CD14-positive monocyte (primary cell): ENCODE measurements at regions not wholly inside any gene's neighbourhood (a gene's known extent, or its start where the extent isn't known, plus 50 kb on each side); places are given as distances from the start of the nearest gene placed in this dataset.

Experiments
- DNase-seq, 3 donors: peaks; one replicate each; pipeline ENCODE4 v3.0.0-alpha.2; 2011 to 2022
- H2AFZ ChIP-seq: 2 replicates; pipeline ENCODE4 v1.6.0; 2012; ENCODE audit warnings: mild to moderate bottlenecking, low read depth, low read length, inconsistent platforms; ENCODE audit not compliant: insufficient read depth, poor library complexity, severe bottlenecking
- H3K27ac ChIP-seq, 2 donors: 1 replicate in 1 of 2; 2 replicates in 1 of 2; pipeline ENCODE4 v1.5.1; 2012 to 2013; ENCODE audit warnings: low read length in 2 of 2, control low read depth in 1 of 2, inconsistent platforms in 1 of 2, low read depth in 1 of 2, mild to moderate bottlenecking in 1 of 2
- H3K27me3 ChIP-seq, 2 donors: one replicate each; pipeline versions ENCODE4 v1.6.0 to v1.6.1; 2011 to 2013; ENCODE audit warnings: low read length in 2 of 2; ENCODE audit not compliant: control insufficient read depth in 2 of 2, insufficient read depth in 2 of 2
- H3K36me3 ChIP-seq, 2 donors: replicated peaks in 1 of 2; 1 replicate in 1 of 2; 2 replicates in 1 of 2; pipeline versions ENCODE4 v1.5.1 to v1.6.1; 2012 to 2013; ENCODE audit warnings: low read length in 2 of 2, control low read depth in 1 of 2, inconsistent platforms in 1 of 2, mild to moderate bottlenecking in 1 of 2; ENCODE audit not compliant: insufficient read depth in 2 of 2, control insufficient read depth in 1 of 2
- H3K4me1 ChIP-seq, 2 donors: 1 replicate in 1 of 2; 2 replicates in 1 of 2; pipeline versions ENCODE4 v1.5.1 to v1.6.1; 2012 to 2013; ENCODE audit warnings: low read length in 2 of 2, control low read depth in 1 of 2, inconsistent platforms in 1 of 2, mild to moderate bottlenecking in 1 of 2, moderate library complexity in 1 of 2; ENCODE audit not compliant: insufficient read depth in 2 of 2, control insufficient read depth in 1 of 2
- H3K4me2 ChIP-seq: replicated peaks from 2 replicates; pipeline ENCODE3; 2012; ENCODE audit warnings: low read length, moderate library complexity, mild to moderate bottlenecking; ENCODE audit not compliant: poor library complexity, severe bottlenecking; ENCODE audit errors: extremely low read depth
- H3K4me3 ChIP-seq, 3 experiments: fragments of 200-600 bp in 1 of 3; sonication (generic) in 1 of 3; replicated peaks in 1 of 3; 1 replicate in 2 of 3; 2 replicates in 1 of 3; pipeline ENCODE4 v1.5.1; 2011 to 2013; ENCODE audit warnings: low read length in 3 of 3, mild to moderate bottlenecking in 3 of 3, control low read depth in 2 of 3, low read depth in 2 of 3, inconsistent platforms in 1 of 3, moderate library complexity in 1 of 3
- H3K79me2 ChIP-seq: 2 replicates; pipeline ENCODE4 v1.6.0; 2012; ENCODE audit warnings: mild to moderate bottlenecking, control low read depth, inconsistent platforms, low read length, moderate library complexity; ENCODE audit not compliant: insufficient read depth
- H3K9ac ChIP-seq: 2 replicates; pipeline ENCODE4 v1.6.0; 2017; ENCODE audit warnings: low read length, mild to moderate bottlenecking; ENCODE audit not compliant: insufficient read depth, poor library complexity, severe bottlenecking
- H3K9me3 ChIP-seq, 2 donors: replicated peaks in 1 of 2; 1 replicate in 1 of 2; 2 replicates in 1 of 2; pipeline versions ENCODE4 v1.5.1 to v1.6.1; 2012 to 2013; ENCODE audit warnings: low read length in 2 of 2, control low read depth in 1 of 2; ENCODE audit not compliant: control insufficient read depth in 1 of 2, insufficient read depth in 1 of 2
- H4K20me1 ChIP-seq: 2 replicates; pipeline ENCODE4 v1.6.0; 2012; ENCODE audit warnings: mild to moderate bottlenecking, low read length, control low read depth, moderate library complexity; ENCODE audit not compliant: insufficient read depth
- H3K27ac Mint-ChIP-seq, 7 donors: one replicate each; pipeline ENCODE4 v1.8.0; 2020; ENCODE audit warnings: mild to moderate bottlenecking in 7 of 7, mixed read lengths in 7 of 7, moderate library complexity in 6 of 7, inconsistent platforms in 2 of 7
- H3K27me3 Mint-ChIP-seq, 3 donors: one replicate each; pipeline ENCODE4 v1.8.0; 2021 to 2022; ENCODE audit warnings: low read depth in 3 of 3, mild to moderate bottlenecking in 3 of 3, mixed read lengths in 3 of 3, moderate library complexity in 3 of 3, inconsistent platforms in 1 of 3
- H3K36me3 Mint-ChIP-seq, 2 donors: one replicate each; pipeline ENCODE4 v1.8.0; 2020; ENCODE audit warnings: mixed read lengths in 2 of 2, inconsistent platforms in 1 of 2, mild to moderate bottlenecking in 1 of 2
- H3K4me1 Mint-ChIP-seq: one replicate; pipeline ENCODE4 v1.8.0; 2020; ENCODE audit warnings: mild to moderate bottlenecking, mixed read lengths
- H3K4me3 Mint-ChIP-seq, 2 donors: one replicate each; pipeline ENCODE4 v1.8.0; 2020; ENCODE audit warnings: mild to moderate bottlenecking in 2 of 2, mixed read lengths in 2 of 2, moderate library complexity in 1 of 2
- H3K9me3 Mint-ChIP-seq, 7 donors: one replicate each; pipeline ENCODE4 v1.8.0; 2020 to 2022; ENCODE audit warnings: mixed read lengths in 7 of 7, mild to moderate bottlenecking in 6 of 7, moderate library complexity in 6 of 7, inconsistent platforms in 2 of 7
- CTCF ChIP-seq: fragments of 200-600 bp; IDR thresholded peaks from one replicate; pipeline ENCODE4 v1.8.0; 2022; ENCODE audit warnings: antibody characterized with exemption, mild to moderate bottlenecking
- WGBS: methylation state at CpG from one replicate; pipeline ENCODE4 v1.1.5; 2013; ENCODE audit warnings: missing lambda C conversion rate; ENCODE audit not compliant: insufficient coverage; 5-methylcytosine and 5-hydroxymethylcytosine counted together
- intact Hi-C, 2 donors: fragments of 100-400 bp; cut with micrococcal nuclease; formaldehyde crosslinking; loops; one replicate each; pipeline versions ENCODE4 v1.15.0 to v1.15.1; 2023

GRCh38 chr16:17853958-17854357 lies 383.2 kb upstream of the XYLT1 start:
- Mint-ChIP-seq H3K27ac (no peak overlapping the region), H3K9me3 (peaks cover 0 to 8% (median 3%) of the 10 kb centered on the region in 7 donors), H3K27me3 (peaks cover 0 to 2% (median 0%) of the 10 kb centered on the region in 3 donors), H3K4me3 (no peak overlapping the region), H3K36me3 (no peaks in the 10 kb centered on the region), H3K4me1 (no peaks in the 10 kb centered on the region)
- DNase-seq = no peak
- no peaks in the 10 kb centered on the region for H3K79me2 ChIP-seq
- TF ChIP-seq CTCF = no peak
- H3K4me2 ChIP-seq = no peak overlapping the region
- H4K20me1 ChIP-seq = no peaks in the 10 kb centered on the region
- no peaks in the 10 kb centered on the region for H3K36me3 ChIP-seq
- no peak overlapping the region for H3K4me3 ChIP-seq
- no peak overlapping the region for H3K27ac ChIP-seq
- WGBS = 88% methylated on average over 1 of the region's 5 CpGs
- H3K27me3 ChIP-seq = no peaks in the 10 kb centered on the region
- intact Hi-C loops = no loop called here
- no peaks in the 10 kb centered on the region for H3K9me3 ChIP-seq
- no peak overlapping the region for H2AFZ ChIP-seq
- no peaks in the 10 kb centered on the region for H3K4me1 ChIP-seq
- no peak overlapping the region for H3K9ac ChIP-seq

DNA sequence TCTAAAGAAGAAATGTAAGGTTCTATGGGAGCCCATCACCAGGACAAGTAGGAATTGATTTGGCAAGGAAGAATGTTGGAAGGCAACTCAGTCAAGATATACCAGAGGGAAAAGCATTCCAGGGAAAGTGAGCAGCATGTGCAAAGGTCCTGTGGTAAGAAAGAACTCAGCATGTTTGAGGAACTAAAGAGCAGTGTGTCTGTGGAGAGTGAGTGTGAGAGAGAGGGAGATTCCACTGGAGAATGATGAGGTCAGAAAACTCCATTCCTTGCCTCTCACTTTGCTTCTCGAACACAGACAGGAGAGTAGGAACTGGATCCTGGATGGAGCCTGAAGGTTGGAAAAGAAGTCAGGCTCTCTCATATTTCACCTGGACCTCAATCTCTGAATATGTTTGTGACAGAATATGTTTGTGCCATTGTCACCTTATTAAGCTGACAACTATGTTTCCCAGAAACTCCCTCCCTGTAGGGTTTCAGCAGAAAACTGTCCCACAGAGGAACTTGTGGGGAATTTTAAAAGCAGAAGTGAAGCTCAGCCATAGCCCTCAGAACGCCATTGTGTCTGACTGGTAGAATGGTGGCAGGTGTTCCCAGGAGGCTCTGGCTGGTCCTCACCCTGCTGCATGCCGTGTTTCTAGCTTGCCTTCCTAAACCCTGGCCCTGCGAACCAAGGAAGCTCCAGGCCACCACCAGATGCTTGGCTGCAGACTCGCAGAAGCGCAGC lies 382.4 kb upstream of the XYLT1 start:
- H3K9me3 Mint-ChIP-seq = peaks cover 0 to 10% (median 3%) of the 10 kb centered on the region in 7 donors
- Histone ChIP-seq H2AFZ (no peak overlapping the region), H3K27ac (no peak overlapping the region), H3K4me3 (no peak overlapping the region), H3K4me2 (no peak overlapping the region), H3K9ac (no peak overlapping the region), H3K79me2 (no peaks in the 10 kb centered on the region), H3K9me3 (no peaks in the 10 kb centered on the region), H3K27me3 (no peaks in the 10 kb centered on the region), H3K36me3 (no peaks in the 10 kb centered on the region), H4K20me1 (no peaks in the 10 kb centered on the region), H3K4me1 (no peaks in the 10 kb centered on the region)
- no peaks in the 10 kb centered on the region for H3K4me1 Mint-ChIP-seq
- DNase-seq = no peak
- TF ChIP-seq CTCF = no peak
- H3K27ac Mint-ChIP-seq = no peak overlapping the region
- H3K27me3 Mint-ChIP-seq = peaks cover 0 to 2% (median 0%) of the 10 kb centered on the region in 3 donors
- intact Hi-C loops = no loop called here
- no peak overlapping the region for H3K4me3 Mint-ChIP-seq
- no peaks in the 10 kb centered on the region for H3K36me3 Mint-ChIP-seq
- WGBS = 47% methylated on average over 5 of the region's 6 CpGs
